ENCODE measurements at regions not wholly inside any gene's neighbourhood (a gene's known extent, or its start where the extent isn't known, plus 50 kb on each side); places are given as distances from the start of the nearest gene placed in this dataset.

DNA sequence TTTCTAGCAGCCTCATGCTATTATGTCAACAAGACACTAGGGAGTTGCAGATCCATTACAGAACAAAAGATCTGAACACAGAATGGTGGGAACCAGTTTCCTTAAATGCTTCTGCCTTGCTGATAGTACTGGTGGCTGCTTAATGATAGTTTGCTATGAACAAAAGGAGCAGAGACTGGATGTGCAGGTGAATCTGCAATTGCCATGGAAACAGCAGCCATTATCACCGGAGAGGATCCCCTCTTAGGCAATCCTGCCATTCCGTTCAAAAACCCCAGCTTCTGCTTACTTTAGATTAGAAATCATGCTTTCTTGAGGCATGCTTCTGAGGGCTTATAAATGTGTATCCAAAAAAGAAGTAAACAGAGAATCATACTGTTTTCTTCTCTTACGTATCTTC is 80.0 kb upstream of the PRKAR2B start:
- H3K4me2 ChIP-seq (ENCODE audit: low read depth, low read length, poor library complexity, severe bottlenecking) = no peak overlapping the region
- H3K4me1 ChIP-seq (ENCODE audit: insufficient read depth, low read length, poor library complexity, severe bottlenecking) = no peaks in the 10 kb centered on the region
- TF ChIP-seq CTCF (conservative IDR thresholded peaks at IDR 0.05; ENCODE audit: low read length) (no peak), EZH2phosphoT487 (IDR thresholded peaks at IDR 0.05; ENCODE audit: borderline replicate concordance) (no peak)
- no peak overlapping the region for H3K4me3 ChIP-seq (ENCODE audit: low read length, poor library complexity, severe bottlenecking)
- no peak overlapping the region for H3K9ac ChIP-seq (ENCODE audit: low read depth, low read length, poor library complexity, severe bottlenecking)
- H3K79me2 ChIP-seq (ENCODE audit: insufficient read depth, low read length) = no peaks in the 10 kb centered on the region
- H2AFZ ChIP-seq (ENCODE audit: low read length) = no peak overlapping the region
- H3F3A ChIP-seq (ENCODE audit: low read depth) = no peaks in the 10 kb centered on the region
- H3K9me3 ChIP-seq (ENCODE audit: insufficient read depth, low read depth, low read length) = no peaks in the 10 kb centered on the region
- no peaks in the 10 kb centered on the region for H3K36me3 ChIP-seq (ENCODE audit: insufficient read depth, low read length)
- no peaks in the 10 kb centered on the region for H3K27me3 ChIP-seq (ENCODE audit: insufficient read depth, low read length, poor library complexity, severe bottlenecking)
- H3K9me2 ChIP-seq (replicated peaks; ENCODE audit: low read depth, low read length) = no peaks in the 10 kb centered on the region
- no peaks in the 10 kb centered on the region for H4K20me1 ChIP-seq (ENCODE audit: insufficient read depth, low read length, poor library complexity, severe bottlenecking)

DNA sequence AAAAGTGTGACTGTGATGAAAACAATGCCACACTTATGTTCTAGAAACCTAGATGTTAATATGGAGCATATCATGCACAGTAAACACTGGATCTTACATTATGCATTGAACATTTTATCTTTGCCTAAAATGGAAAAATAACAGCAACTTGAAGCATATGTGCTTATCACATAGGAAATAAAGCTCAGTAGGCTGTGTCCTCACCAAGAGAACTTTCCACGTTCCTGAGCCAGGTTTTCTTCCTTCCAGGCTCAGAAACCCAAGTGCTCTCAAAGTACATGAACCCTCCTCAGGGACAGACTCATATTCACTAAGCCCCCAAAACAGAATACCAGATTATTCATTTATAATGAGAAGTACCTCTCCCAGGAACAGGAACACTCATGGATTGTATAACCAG is 79.4 kb upstream of the PRKAR2B start:
- Histone ChIP-seq H3K27me3 (ENCODE audit: insufficient read depth, low read length, poor library complexity, severe bottlenecking) (no peaks in the 10 kb centered on the region), H4K20me1 (ENCODE audit: insufficient read depth, low read length, poor library complexity, severe bottlenecking) (no peaks in the 10 kb centered on the region), H3K79me2 (ENCODE audit: insufficient read depth, low read length) (no peaks in the 10 kb centered on the region), H3K9ac (ENCODE audit: low read depth, low read length, poor library complexity, severe bottlenecking) (no peak overlapping the region), H3K4me3 (ENCODE audit: low read length, poor library complexity, severe bottlenecking) (no peak overlapping the region), H3F3A (ENCODE audit: low read depth) (no peaks in the 10 kb centered on the region), H3K4me2 (ENCODE audit: low read depth, low read length, poor library complexity, severe bottlenecking) (no peak overlapping the region), H3K4me1 (ENCODE audit: insufficient read depth, low read length, poor library complexity, severe bottlenecking) (no peaks in the 10 kb centered on the region), H3K36me3 (ENCODE audit: insufficient read depth, low read length) (no peaks in the 10 kb centered on the region), H3K9me2 (replicated peaks; ENCODE audit: low read depth, low read length) (no peaks in the 10 kb centered on the region), H3K9me3 (ENCODE audit: insufficient read depth, low read depth, low read length) (no peaks in the 10 kb centered on the region), H2AFZ (ENCODE audit: low read length) (no peak overlapping the region)
- no peak for TF ChIP-seq CTCF (conservative IDR thresholded peaks at IDR 0.05; ENCODE audit: low read length)
- TF ChIP-seq EZH2phosphoT487 (IDR thresholded peaks at IDR 0.05; ENCODE audit: borderline replicate concordance) = no peak

DNA sequence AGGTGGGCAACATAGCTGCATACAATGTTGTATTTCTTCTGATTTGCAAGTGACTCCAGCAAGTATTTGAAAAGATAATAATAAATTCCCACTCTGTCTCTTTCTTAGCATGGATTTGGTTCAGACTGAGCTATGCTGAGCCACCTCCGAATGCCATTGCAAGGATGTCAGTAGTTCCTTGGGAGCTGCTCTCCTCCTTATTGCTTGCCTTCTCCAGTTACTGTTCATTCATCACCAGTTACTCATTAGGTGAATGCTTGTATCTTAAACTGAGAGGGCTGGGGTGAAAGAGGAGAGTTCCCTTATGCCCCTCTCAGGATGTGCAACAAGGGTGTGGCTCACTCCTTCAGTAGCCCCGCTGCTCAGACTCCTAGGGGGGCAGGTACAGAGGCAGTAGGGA is 78.4 kb upstream of the PRKAR2B start:
- no peaks in the 10 kb centered on the region for H3K27me3 ChIP-seq (ENCODE audit: insufficient read depth, low read length, poor library complexity, severe bottlenecking)
- H3K9me2 ChIP-seq (replicated peaks; ENCODE audit: low read depth, low read length) = no peaks in the 10 kb centered on the region
- no peak overlapping the region for H3K4me3 ChIP-seq (ENCODE audit: low read length, poor library complexity, severe bottlenecking)
- TF ChIP-seq EZH2phosphoT487 (IDR thresholded peaks at IDR 0.05; ENCODE audit: borderline replicate concordance) = no peak
- H3K9me3 ChIP-seq (ENCODE audit: insufficient read depth, low read depth, low read length) = no peaks in the 10 kb centered on the region
- no peak overlapping the region for H2AFZ ChIP-seq (ENCODE audit: low read length)
- no peaks in the 10 kb centered on the region for H3K79me2 ChIP-seq (ENCODE audit: insufficient read depth, low read length)
- no peaks in the 10 kb centered on the region for H3F3A ChIP-seq (ENCODE audit: low read depth)
- H3K4me1 ChIP-seq (ENCODE audit: insufficient read depth, low read length, poor library complexity, severe bottlenecking) = no peaks in the 10 kb centered on the region
- no peaks in the 10 kb centered on the region for H3K36me3 ChIP-seq (ENCODE audit: insufficient read depth, low read length)
- no peaks in the 10 kb centered on the region for H4K20me1 ChIP-seq (ENCODE audit: insufficient read depth, low read length, poor library complexity, severe bottlenecking)
- no peak overlapping the region for H3K9ac ChIP-seq (ENCODE audit: low read depth, low read length, poor library complexity, severe bottlenecking)
- H3K4me2 ChIP-seq (ENCODE audit: low read depth, low read length, poor library complexity, severe bottlenecking) = no peak overlapping the region

GRCh38 chr7:106968160-106968559 is 76.3 kb upstream of the PRKAR2B start:
- no peak overlapping the region for H3K4me3 ChIP-seq (ENCODE audit: low read length, poor library complexity, severe bottlenecking)
- H3K4me2 ChIP-seq (ENCODE audit: low read depth, low read length, poor library complexity, severe bottlenecking) = no peak overlapping the region
- H3K9me3 ChIP-seq (ENCODE audit: insufficient read depth, low read depth, low read length) = no peaks in the 10 kb centered on the region
- H3F3A ChIP-seq (ENCODE audit: low read depth) = no peaks in the 10 kb centered on the region
- H2AFZ ChIP-seq (ENCODE audit: low read length) = no peak overlapping the region
- no peaks in the 10 kb centered on the region for H3K36me3 ChIP-seq (ENCODE audit: insufficient read depth, low read length)
- no peaks in the 10 kb centered on the region for H3K27me3 ChIP-seq (ENCODE audit: insufficient read depth, low read length, poor library complexity, severe bottlenecking)
- no peak overlapping the region for H3K9ac ChIP-seq (ENCODE audit: low read depth, low read length, poor library complexity, severe bottlenecking)
- no peaks in the 10 kb centered on the region for H4K20me1 ChIP-seq (ENCODE audit: insufficient read depth, low read length, poor library complexity, severe bottlenecking)
- H3K4me1 ChIP-seq (ENCODE audit: insufficient read depth, low read length, poor library complexity, severe bottlenecking) = no peaks in the 10 kb centered on the region
- no peaks in the 10 kb centered on the region for H3K79me2 ChIP-seq (ENCODE audit: insufficient read depth, low read length)
- H3K9me2 ChIP-seq (replicated peaks; ENCODE audit: low read depth, low read length) = no peaks in the 10 kb centered on the region
- TF ChIP-seq EZH2phosphoT487 (IDR thresholded peaks at IDR 0.05; ENCODE audit: borderline replicate concordance) (no peak), CTCF (conservative IDR thresholded peaks at IDR 0.05; ENCODE audit: low read length) (no peak)

All from Loucy (cell line).